HepG2 (cell line): ENCODE measurements at regions not wholly inside any gene's neighbourhood (a gene's known extent, or its start where the extent isn't known, plus 50 kb on each side); places are given as distances from the start of the nearest gene placed in this dataset.

Source experiments
- ATAC-seq: fragments of 200-7000 bp; cut with Tn5 transposase; 3 replicates; pipeline ENCODE4 v1.9.1; 2020; ENCODE audit warnings: mild to moderate bottlenecking, moderate library complexity
- BruUV-seq: library from RNA; stranded (reverse); fragments of 400-500 nt; replicated peaks from 2 replicates; lab custom pipeline; 2021; lab: Mats Ljungman, UMichigan
- CTCF ChIA-PET: fragments of 300-600 bp; formaldehyde crosslinking; extraction: SDS; loops from one replicate; lab custom pipeline; 2021; ENCODE audit warnings: low total read pairs, inconsistent platforms, low intra/inter-chr PET ratio; lab: Yijun Ruan, JAX
- POLR2A ChIA-PET: fragments of 350-600 bp; sonication (Branson Sonifier 250); formaldehyde crosslinking; loops from one replicate; lab custom pipeline; 2020; ENCODE audit warnings: antibody characterized with exemption, inconsistent platforms; lab: Yijun Ruan, JAX
- DNase-seq: peaks from one replicate; pipeline ENCODE4 v3.0.0-alpha.2; 2015; ENCODE audit warnings: low spot score
- FAIRE-seq: peaks from 3 replicates; lab custom pipeline; 2011; peaks lifted over from hg19 to GRCh38; lab: Jason Lieb, UNC
- H2AFZ ChIP-seq: one replicate; pipeline ENCODE4 v1.6.1; 2011; ENCODE audit warnings: low read length, inconsistent platforms
- H3K27ac ChIP-seq: fragments of 300-600 bp; 3 replicates; pipeline ENCODE4 v1.8.0; 2011; ENCODE audit warnings: mixed run types, mild to moderate bottlenecking, mixed read lengths, low read length, inconsistent platforms; ENCODE audit not compliant: insufficient read depth; ENCODE audit errors: extremely low read length
- H3K27me3 ChIP-seq, 2 experiments: fragments of 200-600 bp in 1 of 2; 2 replicates in 1 of 2; 3 replicates in 1 of 2; pipeline versions ENCODE4 v1.6.0 to v1.8.0; 2011; ENCODE audit warnings: low read length in 2 of 2, mild to moderate bottlenecking in 2 of 2, moderate library complexity in 2 of 2, inconsistent platforms in 1 of 2; ENCODE audit not compliant: insufficient read depth in 2 of 2, control insufficient read depth in 1 of 2
- H3K36me3 ChIP-seq, 2 experiments: fragments of 200-600 bp in 1 of 2; replicated peaks in 1 of 2; 2 replicates in 1 of 2; 3 replicates in 1 of 2; pipeline versions ENCODE4 v1.5.1 to v1.8.0; 2011; ENCODE audit warnings: low read length in 2 of 2, inconsistent platforms in 1 of 2; ENCODE audit not compliant: insufficient read depth in 2 of 2, control insufficient read depth in 1 of 2
- H3K4me1 ChIP-seq: 2 replicates; pipeline ENCODE4 v1.5.1; 2012; ENCODE audit warnings: low read length, inconsistent platforms; ENCODE audit not compliant: insufficient read depth
- H3K4me2 ChIP-seq: 2 replicates; pipeline ENCODE4 v1.6.0; 2011; ENCODE audit warnings: low read depth, low read length, inconsistent platforms
- H3K4me3 ChIP-seq, 3 experiments: fragments of 200-600 bp in 1 of 3; sonication (generic), shearing (Covaris generic) in 1 of 3; replicated peaks in 1 of 3; 2 replicates each; pipeline ENCODE4 v1.5.1; 2011 to 2016; ENCODE audit warnings: low read length in 3 of 3, inconsistent platforms in 2 of 3, low read depth in 2 of 3, mild to moderate bottlenecking in 2 of 3, control low read depth in 1 of 3, mixed read lengths in 1 of 3; ENCODE audit not compliant: insufficient read depth in 1 of 3
- H3K79me2 ChIP-seq: one replicate; pipeline ENCODE4 v1.6.1; 2011; ENCODE audit warnings: low read length, inconsistent platforms; ENCODE audit not compliant: insufficient read depth
- H3K9ac ChIP-seq: 2 replicates; pipeline ENCODE4 v1.6.0; 2011; ENCODE audit warnings: mild to moderate bottlenecking, low read depth, low read length, inconsistent platforms; ENCODE audit not compliant: insufficient read depth
- H3K9me3 ChIP-seq: 2 replicates; pipeline ENCODE4 v1.5.1; 2012; ENCODE audit warnings: mild to moderate bottlenecking, low read length
- H4K20me1 ChIP-seq: 2 replicates; pipeline ENCODE4 v1.6.0; 2011; ENCODE audit warnings: inconsistent platforms, mild to moderate bottlenecking, low read length, moderate library complexity; ENCODE audit not compliant: insufficient read depth
- ARID4A ChIP-seq: sonication (generic); formaldehyde crosslinking; IDR thresholded peaks from 2 replicates; pipeline ENCODE4 v1.5.0; 2020; ENCODE audit warnings: mild to moderate bottlenecking, missing genetic modification reagents, borderline replicate concordance
- CBX1 ChIP-seq: IDR thresholded peaks from one replicate; pipeline ENCODE4 v1.6.1; 2016; ENCODE audit warnings: antibody characterized with exemption, low read depth
- FLYWCH1 ChIP-seq: sonication (generic); formaldehyde crosslinking; IDR thresholded peaks from 2 replicates; pipeline ENCODE4 v1.8.1; 2023; ENCODE audit warnings: mild to moderate bottlenecking, missing genetic modification reagents
- HDAC2 ChIP-seq: sonication (generic); formaldehyde crosslinking; IDR thresholded peaks from 2 replicates; pipeline ENCODE4 v1.4.0; 2020; ENCODE audit warnings: missing genetic modification reagents
- MBD4 ChIP-seq: IDR thresholded peaks from 2 replicates; pipeline ENCODE4 v1.6.1; 2012; ENCODE audit warnings: low read length, inconsistent platforms, borderline replicate concordance
- NFIB ChIP-seq: sonication (generic); formaldehyde crosslinking; IDR thresholded peaks from 2 replicates; pipeline ENCODE4 v1.9.0; 2021; ENCODE audit warnings: missing genetic modification reagents, mild to moderate bottlenecking, borderline replicate concordance
- SIN3B ChIP-seq: fragments of 150-350 bp; IDR thresholded peaks from 2 replicates; pipeline ENCODE4 v1.6.1; 2014; ENCODE audit warnings: low read length
- SMC3 ChIP-seq: IDR thresholded peaks from 2 replicates; pipeline ENCODE4 v1.6.1; 2011; ENCODE audit warnings: low read length, improper control_type of control experiment
- TCF12 ChIP-seq, 2 experiments: fragments of 450-650 bp in 1 of 2; sonication (generic) in 1 of 2; formaldehyde crosslinking in 1 of 2; IDR thresholded peaks; 2 replicates each; pipeline versions ENCODE4 v1.6.1 to v1.8.0; 2017 to 2022; ENCODE audit warnings: antibody characterized with exemption in 1 of 2, mild to moderate bottlenecking in 1 of 2, missing genetic modification reagents in 1 of 2, moderate library complexity in 1 of 2
- TP53 ChIP-seq: sonication (generic); formaldehyde crosslinking; conservative IDR thresholded peaks from 2 replicates; pipeline ENCODE4 v1.4.0; 2020; ENCODE audit warnings: missing genetic modification reagents
- ZNF138 ChIP-seq: sonication (generic); formaldehyde crosslinking; IDR thresholded peaks from 2 replicates; pipeline ENCODE4 v1.5.0; 2020; ENCODE audit warnings: mild to moderate bottlenecking, low read depth, missing genetic modification reagents
- ZNF343 ChIP-seq: sonication (generic); formaldehyde crosslinking; IDR thresholded peaks from 2 replicates; pipeline ENCODE4 v1.4.0; 2020; ENCODE audit warnings: mild to moderate bottlenecking, missing genetic modification reagents
- ZNF629 ChIP-seq: sonication (generic); formaldehyde crosslinking; conservative IDR thresholded peaks from 2 replicates; pipeline ENCODE4 v1.5.0; 2020; ENCODE audit warnings: missing genetic modification reagents
- ZNF883 ChIP-seq: sonication (generic); formaldehyde crosslinking; IDR thresholded peaks from 2 replicates; pipeline ENCODE4 v1.5.1; 2020; ENCODE audit warnings: mild to moderate bottlenecking, missing genetic modification reagents; ENCODE audit errors: not compliant biosample characterization
- WGBS: methylation state at CpG from one replicate; pipeline ENCODE4 v1.1.6; 2017; ENCODE audit warnings: low lambda C conversion rate; 5-methylcytosine and 5-hydroxymethylcytosine counted together
- in situ Hi-C: cut with HindIII; loops from 2 replicates; pipeline ENCODE4 v1.10.0; 2017; ENCODE audit warnings: low pct_unique_long_range_greater_than_20kb; ENCODE audit not compliant: extremely low pct_ligation_motif_present
- intact Hi-C: fragments of 100-400 bp; cut with micrococcal nuclease; formaldehyde crosslinking; loops from one replicate; pipeline ENCODE4 v1.10.0; 2022; ENCODE audit not compliant: unreplicated experiment
- TF ChIP-seq, protein P1 (sequence below): IDR thresholded peaks from 2 replicates; pipeline ENCODE4 v1.6.1; 2012; ENCODE audit warnings: inconsistent platforms

- ChIA-PET CTCF (no interaction called here), POLR2A (no interaction called here)
- Histone ChIP-seq H3K4me3 (no peak overlapping the region), H4K20me1 (no peaks in the 10 kb centered on the region), H3K4me1 (no peaks in the 10 kb centered on the region), H3K9ac (no peak overlapping the region), H3K9me3 (no peaks in the 10 kb centered on the region), H2AFZ (no peak overlapping the region), H3K79me2 (no peaks in the 10 kb centered on the region), H3K4me2 (no peak overlapping the region), H3K27ac (no peak overlapping the region), H3K36me3 (no peaks in the 10 kb centered on the region), H3K27me3 (no peaks in the 10 kb centered on the region)
- BruUV-seq, result no TSS peak
- FAIRE-seq, result no peak
- TF ChIP-seq ZNF138 (CRISPR knock-in tag) (no peak), SMC3 (no peak), CBX1 (no peak), TCF12 (IDR thresholded peaks at IDR 0.05) (no peak), TCF12 (CRISPR knock-in tag; IDR thresholded peaks at IDR 0.05) (no peak), NFIB (CRISPR knock-in tag) (no peak), ZNF883 (CRISPR knock-in tag) (no peak), MBD4 (no peak), SIN3B (no peak), FLYWCH1 (CRISPR knock-in tag) (no peak), HDAC2 (CRISPR knock-in tag) (no peak), TP53 (no peak), ARID4A (CRISPR knock-in tag) (no peak), ZNF629 (no peak), ZNF343 (CRISPR knock-in tag) (no peak)
- TF ChIP-seq, protein P1, sequence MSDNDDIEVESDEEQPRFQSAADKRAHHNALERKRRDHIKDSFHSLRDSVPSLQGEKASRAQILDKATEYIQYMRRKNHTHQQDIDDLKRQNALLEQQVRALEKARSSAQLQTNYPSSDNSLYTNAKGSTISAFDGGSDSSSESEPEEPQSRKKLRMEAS, result no peak
- in situ Hi-C loops, result no loop called here
- intact Hi-C loops, result no loop called here
- no peak for DNase-seq
- WGBS, result 0% methylated on average over 1 of the region's 1 CpG
- ATAC-seq, result no peak
These were observed 59.9 kb upstream of the FAM3C start for GRCh38 chr7:121456015-121456414.
